Gastrocnemius medialis (tissue), 4 donors: ENCODE measurements at regions not wholly inside any gene's neighbourhood (a gene's known extent, or its start where the extent isn't known, plus 50 kb on each side); places are given as distances from the start of the nearest gene placed in this dataset.

ENCODE experiments used
- ATAC-seq, 2 donors: fragments of 150-250 bp; one replicate each; pipeline ENCODE4 v1.9.1; 2016
- DNase-seq, 2 donors: peaks; one replicate each; pipeline ENCODE4 v3.0.0-alpha.2; 2019
- H3K27ac ChIP-seq, 4 donors: fragments of 200-600 bp; sonication (generic); 1 replicate in 1 of 4; 2 replicates in 3 of 4; pipeline ENCODE4 v1.5.1; 2016 to 2018; ENCODE audit warnings: mild to moderate bottlenecking in 2 of 4, moderate library complexity in 1 of 4
- H3K27me3 ChIP-seq, 3 donors: fragments of 200-600 bp; sonication (generic) in 2 of 3; 1 replicate in 1 of 3; 2 replicates in 2 of 3; pipeline versions ENCODE4 v1.5.1 to v1.6.0; 2016 to 2019; ENCODE audit warnings: mild to moderate bottlenecking in 1 of 3, moderate library complexity in 1 of 3
- H3K36me3 ChIP-seq, 2 donors: fragments of 200-600 bp; sonication (generic) in 1 of 2; one replicate each; pipeline ENCODE4 v1.5.1; 2017 to 2018
- H3K4me1 ChIP-seq, 2 donors: fragments of 200-600 bp; sonication (generic) in 1 of 2; one replicate each; pipeline ENCODE4 v1.5.1; 2016 to 2017; ENCODE audit warnings: mild to moderate bottlenecking in 2 of 2
- H3K4me3 ChIP-seq, 4 donors: fragments of 200-600 bp; sonication (generic) in 3 of 4; 1 replicate in 1 of 4; 2 replicates in 3 of 4; pipeline ENCODE4 v1.5.1; 2016 to 2019; ENCODE audit warnings: mild to moderate bottlenecking in 2 of 4
- H3K9me3 ChIP-seq, 3 donors: fragments of 200-600 bp; sonication (generic) in 2 of 3; 1 replicate in 1 of 3; 2 replicates in 2 of 3; pipeline ENCODE4 v1.5.1; 2016 to 2019
- POLR2A ChIP-seq, 2 donors: fragments of 450-650 bp; IDR thresholded peaks; one replicate each; pipeline ENCODE4 v1.6.1; 2017; ENCODE audit warnings: antibody characterized with exemption in 2 of 2, mild to moderate bottlenecking in 2 of 2, moderate library complexity in 2 of 2
- in situ Hi-C, 4 donors: fragments of 200-750 bp; cut with MboI; loops; one replicate each; pipeline versions ENCODE4 v1.15.0 to v1.8.0; 2017; ENCODE audit warnings: low sequenced_read_pairs in 4 of 4
- intact Hi-C: fragments of 100-400 bp; cut with DNase I; formaldehyde crosslinking; loops from one replicate; pipeline ENCODE4 v1.15.1; 2023; ENCODE audit warnings: low total_unique reads
- TF ChIP-seq, protein P1 (sequence below), 5 experiments: fragments of 450-650 bp in 3 of 5; fragments of 200-600 bp in 2 of 5; sonication (generic) in 2 of 5; IDR thresholded peaks in 4 of 5; conservative IDR thresholded peaks in 1 of 5; 1 replicate in 4 of 5; 2 replicates in 1 of 5; pipeline ENCODE4 v1.5.1; 2016 to 2019; ENCODE audit warnings: antibody characterized with exemption in 5 of 5, mild to moderate bottlenecking in 3 of 5, moderate library complexity in 3 of 5

- intact Hi-C loops (no loop called here), in situ Hi-C loops (no loop called here)
- ATAC-seq: no peak
- TF ChIP-seq POLR2A (IDR thresholded peaks at IDR 0.05): no peak
- TF ChIP-seq, protein P1, sequence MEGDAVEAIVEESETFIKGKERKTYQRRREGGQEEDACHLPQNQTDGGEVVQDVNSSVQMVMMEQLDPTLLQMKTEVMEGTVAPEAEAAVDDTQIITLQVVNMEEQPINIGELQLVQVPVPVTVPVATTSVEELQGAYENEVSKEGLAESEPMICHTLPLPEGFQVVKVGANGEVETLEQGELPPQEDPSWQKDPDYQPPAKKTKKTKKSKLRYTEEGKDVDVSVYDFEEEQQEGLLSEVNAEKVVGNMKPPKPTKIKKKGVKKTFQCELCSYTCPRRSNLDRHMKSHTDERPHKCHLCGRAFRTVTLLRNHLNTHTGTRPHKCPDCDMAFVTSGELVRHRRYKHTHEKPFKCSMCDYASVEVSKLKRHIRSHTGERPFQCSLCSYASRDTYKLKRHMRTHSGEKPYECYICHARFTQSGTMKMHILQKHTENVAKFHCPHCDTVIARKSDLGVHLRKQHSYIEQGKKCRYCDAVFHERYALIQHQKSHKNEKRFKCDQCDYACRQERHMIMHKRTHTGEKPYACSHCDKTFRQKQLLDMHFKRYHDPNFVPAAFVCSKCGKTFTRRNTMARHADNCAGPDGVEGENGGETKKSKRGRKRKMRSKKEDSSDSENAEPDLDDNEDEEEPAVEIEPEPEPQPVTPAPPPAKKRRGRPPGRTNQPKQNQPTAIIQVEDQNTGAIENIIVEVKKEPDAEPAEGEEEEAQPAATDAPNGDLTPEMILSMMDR (IDR thresholded peaks at IDR 0.05 in 4 of 5, conservative IDR thresholded peaks at IDR 0.05 in 1 of 5): no peak
- Histone ChIP-seq H3K4me3 (no peak overlapping the region), H3K27me3 (peaks cover 0 to 4% (median 0%) of the 10 kb centered on the region in 3 donors), H3K27ac (no peak overlapping the region), H3K9me3 (no peaks in the 10 kb centered on the region), H3K4me1 (no peaks in the 10 kb centered on the region), H3K36me3 (no peaks in the 10 kb centered on the region)
- no peak for DNase-seq
These were observed 187.5 kb upstream of the ZC3H12A start for GRCh38 chr1:37286881-37287280.

- Histone ChIP-seq H3K4me1 (no peaks in the 10 kb centered on the region), H3K36me3 (no peaks in the 10 kb centered on the region), H3K9me3 (no peaks in the 10 kb centered on the region), H3K4me3 (no peak overlapping the region), H3K27ac (no peak overlapping the region), H3K27me3 (peaks cover 0 to 10% (median 0%) of the 10 kb centered on the region in 3 donors)
- ATAC-seq (no peak), DNase-seq (no peak)
- no peak for TF ChIP-seq POLR2A (IDR thresholded peaks at IDR 0.05)
- TF ChIP-seq, protein P1 (IDR thresholded peaks at IDR 0.05 in 4 of 5, conservative IDR thresholded peaks at IDR 0.05 in 1 of 5): no peak
- intact Hi-C loops: no loop called here
- in situ Hi-C loops: no loop called here
These were observed 185.5 kb upstream of the ZC3H12A start for GRCh38 chr1:37288900-37289299.

DNA sequence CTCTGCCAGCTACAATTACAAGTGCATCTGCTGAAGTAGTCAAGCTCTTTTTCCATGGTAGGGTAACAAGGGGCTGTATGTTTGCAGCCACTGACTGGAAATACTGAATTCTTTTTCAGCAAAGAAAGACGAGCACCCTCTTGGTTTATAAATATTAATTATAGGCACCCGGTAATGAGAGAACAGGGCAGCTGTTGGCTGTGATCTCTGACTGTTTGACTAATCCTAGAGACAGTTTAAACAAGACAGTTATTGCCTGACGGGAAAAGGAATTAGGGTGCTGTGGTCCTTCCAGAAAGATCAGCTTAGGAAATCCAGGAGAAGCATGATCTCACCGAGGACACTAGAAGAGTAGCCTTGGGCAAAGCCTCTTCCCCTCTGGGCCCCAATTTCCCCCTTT, 183.7 kb upstream of the ZC3H12A start:
- Histone ChIP-seq H3K4me1 (no peaks in the 10 kb centered on the region), H3K9me3 (no peaks in the 10 kb centered on the region), H3K36me3 (no peaks in the 10 kb centered on the region), H3K27ac (no peak overlapping the region), H3K27me3 (peaks cover 0 to 10% (median 0%) of the 10 kb centered on the region in 3 donors), H3K4me3 (no peak overlapping the region)
- no peak for DNase-seq
- ATAC-seq: no peak
- in situ Hi-C loops: no loop called here
- TF ChIP-seq POLR2A (IDR thresholded peaks at IDR 0.05): no peak
- TF ChIP-seq, protein P1 (IDR thresholded peaks at IDR 0.05 in 4 of 5, conservative IDR thresholded peaks at IDR 0.05 in 1 of 5): no peak
- intact Hi-C loops: no loop called here

GRCh38 chr1:37292789-37293188, 181.6 kb upstream of the ZC3H12A start:
- ATAC-seq (no peak), DNase-seq (no peak)
- Histone ChIP-seq H3K27me3 (peaks cover 0 to 10% (median 3%) of the 10 kb centered on the region in 3 donors), H3K4me1 (no peaks in the 10 kb centered on the region), H3K36me3 (no peaks in the 10 kb centered on the region), H3K27ac (no peak overlapping the region), H3K9me3 (no peaks in the 10 kb centered on the region), H3K4me3 (no peak overlapping the region)
- TF ChIP-seq, protein P1 (IDR thresholded peaks at IDR 0.05 in 4 of 5, conservative IDR thresholded peaks at IDR 0.05 in 1 of 5): no peak
- TF ChIP-seq POLR2A (IDR thresholded peaks at IDR 0.05): no peak
- intact Hi-C loops (no loop called here), in situ Hi-C loops (no loop called here)

DNA sequence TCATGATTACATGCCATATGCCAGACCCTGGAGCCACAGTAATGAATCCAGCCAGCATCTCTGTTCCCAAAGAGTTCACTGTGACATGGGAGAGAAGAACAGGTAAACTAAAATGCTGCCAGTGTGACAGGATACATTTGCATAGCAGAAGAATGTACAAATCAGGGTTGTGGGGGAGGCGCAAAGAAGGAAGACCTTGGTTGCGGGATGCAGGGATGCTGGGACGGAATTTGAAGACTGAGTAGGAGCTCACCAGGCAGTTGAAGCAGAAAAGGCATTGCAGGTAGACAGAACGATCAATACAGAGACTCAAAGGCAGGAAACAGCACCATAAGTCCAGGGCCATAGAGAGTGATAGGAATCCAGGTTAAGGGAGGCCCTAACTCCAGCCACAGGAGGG, 180.3 kb upstream of the ZC3H12A start:
- no peak for ATAC-seq
- H3K4me3 ChIP-seq: no peak overlapping the region
- no peak overlapping the region for H3K27ac ChIP-seq
- TF ChIP-seq, protein P1 (IDR thresholded peaks at IDR 0.05 in 4 of 5, conservative IDR thresholded peaks at IDR 0.05 in 1 of 5): no peak
- TF ChIP-seq POLR2A (IDR thresholded peaks at IDR 0.05): no peak
- intact Hi-C loops: no loop called here
- no peaks in the 10 kb centered on the region for H3K9me3 ChIP-seq
- H3K4me1 ChIP-seq: no peaks in the 10 kb centered on the region
- peaks cover 0 to 18% (median 6%) of the 10 kb centered on the region in 3 donors for H3K27me3 ChIP-seq
- no peak for DNase-seq
- in situ Hi-C loops: no loop called here
- no peaks in the 10 kb centered on the region for H3K36me3 ChIP-seq
